Endothelial cell of umbilical vein (primary cell): ENCODE measurements at regions not wholly inside any gene's neighbourhood (a gene's known extent, or its start where the extent isn't known, plus 50 kb on each side); places are given as distances from the start of the nearest gene placed in this dataset.
A peak's percentile ranks its signal among the peaks of the same experiment; 100 is the strongest.
"Not testable (repeated sequence)": the region's sequence is repeated elsewhere in the genome, so short reads cannot be mapped to it uniquely, and the experiment has no call there.

Experiments
- BruUV-seq: library from RNA; stranded (reverse); fragments of 400-500 nt; replicated peaks from 2 replicates; lab custom pipeline; 2021; lab: Mats Ljungman, UMichigan
- CTCF ChIA-PET: fragments of 300-600, 350-600 bp; sonication (Branson Sonifier 250); formaldehyde crosslinking; loops from one replicate; lab custom pipeline; 2021; ENCODE audit warnings: antibody characterized with exemption, inconsistent platforms; lab: Charles Lee
- POLR2A ChIA-PET: fragments of 300-600, 350-600 bp; sonication (Branson Sonifier 250); formaldehyde crosslinking; loops from one replicate; lab custom pipeline; 2021; ENCODE audit warnings: antibody characterized with exemption, inconsistent platforms; lab: Charles Lee
- DNase-seq: peaks from one replicate; pipeline ENCODE4 v3.0.0-alpha.2; 2011; ENCODE audit warnings: low read depth, low spot score
- FAIRE-seq: peaks from 2 replicates; lab custom pipeline; 2011; peaks lifted over from hg19 to GRCh38; lab: Jason Lieb, UNC
- H2AFZ ChIP-seq: 2 replicates; pipeline ENCODE4 v1.6.0; 2012; ENCODE audit warnings: low read depth, low read length, control low read depth, inconsistent platforms
- H3K27ac ChIP-seq: 2 replicates; pipeline ENCODE4 v1.5.1; 2011; ENCODE audit warnings: low read depth, mild to moderate bottlenecking, control low read depth, low read length, moderate library complexity; ENCODE audit not compliant: insufficient read depth
- H3K27me3 ChIP-seq, 2 experiments: 2 replicates each; pipeline versions ENCODE4 v1.6.0 to v1.6.1; 2011; ENCODE audit warnings: low read length in 2 of 2, mixed read lengths in 1 of 2; ENCODE audit not compliant: control insufficient read depth in 2 of 2, insufficient read depth in 2 of 2
- H3K36me3 ChIP-seq, 2 experiments: 2 replicates in 1 of 2; 3 replicates in 1 of 2; pipeline ENCODE4 v1.5.1; 2011; ENCODE audit warnings: low read length in 2 of 2, mild to moderate bottlenecking in 1 of 2, moderate library complexity in 1 of 2; ENCODE audit not compliant: control insufficient read depth in 2 of 2, insufficient read depth in 2 of 2; ENCODE audit errors: extremely low read depth in 1 of 2
- H3K4me1 ChIP-seq: 3 replicates; pipeline ENCODE4 v1.5.1; 2011; ENCODE audit warnings: mild to moderate bottlenecking, low read length; ENCODE audit not compliant: control insufficient read depth, insufficient read depth; ENCODE audit errors: extremely low read depth
- H3K4me2 ChIP-seq: 2 replicates; pipeline ENCODE4 v1.6.1; 2011; ENCODE audit warnings: low read length, control low read depth, mixed read lengths; ENCODE audit not compliant: insufficient read depth
- H3K4me3 ChIP-seq, 3 experiments: fragments of 200-600 bp in 1 of 3; sonication (generic), shearing (Covaris generic) in 1 of 3; replicated peaks in 1 of 3; 2 replicates each; pipeline ENCODE4 v1.5.1; 2011 to 2016; ENCODE audit warnings: control low read depth in 3 of 3, low read length in 3 of 3, mild to moderate bottlenecking in 2 of 3, inconsistent platforms in 1 of 3, low read depth in 1 of 3, moderate library complexity in 1 of 3; ENCODE audit not compliant: insufficient read depth in 1 of 3
- H3K79me2 ChIP-seq: 2 replicates; pipeline ENCODE4 v1.6.0; 2012; ENCODE audit warnings: low read length, inconsistent platforms; ENCODE audit not compliant: control insufficient read depth, insufficient read depth
- H3K9ac ChIP-seq: replicated peaks from 2 replicates; pipeline ENCODE3; 2011; ENCODE audit warnings: low read length, control low read depth; ENCODE audit not compliant: insufficient read depth; ENCODE audit errors: extremely low read depth
- H3K9me1 ChIP-seq: replicated peaks from 3 replicates; pipeline ENCODE4 v1.6.0; 2011; ENCODE audit warnings: mild to moderate bottlenecking, low read length; ENCODE audit not compliant: control insufficient read depth, insufficient read depth; ENCODE audit errors: extremely low read depth
- H3K9me3 ChIP-seq: replicated peaks from 2 replicates; pipeline ENCODE4 v1.5.1; 2012; ENCODE audit warnings: low read length, inconsistent platforms; ENCODE audit not compliant: control insufficient read depth, insufficient read depth
- H4K20me1 ChIP-seq: replicated peaks from 2 replicates; pipeline ENCODE3; 2011; ENCODE audit warnings: mild to moderate bottlenecking, low read length; ENCODE audit not compliant: control insufficient read depth, insufficient read depth; ENCODE audit errors: extremely low read depth
- EZH2 ChIP-seq: IDR thresholded peaks from 2 replicates; pipeline ENCODE4 v1.6.1; 2012; ENCODE audit warnings: borderline replicate concordance, low read depth, mild to moderate bottlenecking, moderate library complexity, low read length, inconsistent platforms; ENCODE audit not compliant: severe bottlenecking
- FOS ChIP-seq: IDR thresholded peaks from 2 replicates; pipeline ENCODE4 v1.6.1; 2011; ENCODE audit warnings: mild to moderate bottlenecking, low read length, moderate library complexity, borderline replicate concordance; ENCODE audit not compliant: insufficient read depth
- GATA2 ChIP-seq: IDR thresholded peaks from 2 replicates; pipeline ENCODE4 v1.7.0; 2011; ENCODE audit warnings: low read depth, mild to moderate bottlenecking, moderate library complexity, mixed read lengths, low read length; ENCODE audit not compliant: insufficient read length, insufficient read depth
- JUN ChIP-seq: IDR thresholded peaks from 2 replicates; pipeline ENCODE4 v1.6.1; 2011; ENCODE audit warnings: borderline replicate concordance, low read depth; ENCODE audit not compliant: insufficient read length, insufficient read depth
- MAX ChIP-seq: IDR thresholded peaks from 2 replicates; pipeline ENCODE4 v1.6.1; 2011; ENCODE audit not compliant: insufficient read depth, insufficient read length
- MYC ChIP-seq: IDR thresholded peaks from one replicate; pipeline ENCODE4 v1.6.1; 2011; ENCODE audit warnings: mild to moderate bottlenecking, low read depth, low read length
- POLR2A ChIP-seq: IDR thresholded peaks from 2 replicates; pipeline ENCODE4 v1.6.1; 2012; ENCODE audit warnings: low read depth, mild to moderate bottlenecking, control low read depth, low read length
- POLR2AphosphoS5 ChIP-seq: IDR thresholded peaks from 2 replicates; pipeline ENCODE4 v1.6.1; 2012; ENCODE audit warnings: low read depth, mild to moderate bottlenecking, control low read depth, low read length, moderate library complexity; ENCODE audit not compliant: insufficient read depth
- dilution Hi-C: fragments of 300-500 bp; cut with MboI; formaldehyde crosslinking; loops from one replicate; pipeline ENCODE4 v1.15.0; 2019; ENCODE audit warnings: low sequenced_read_pairs; ENCODE audit not compliant: extremely low pct_ligation_motif_present
- intact Hi-C: fragments of 100-400 bp; cut with micrococcal nuclease; formaldehyde crosslinking; loops from one replicate; pipeline ENCODE4 v1.10.0; 2022

GRCh38 chr4:158090323-158090722 is 82.5 kb downstream of the GASK1B start:
- H3K27me3 ChIP-seq: no peaks in the 10 kb centered on the region
- H3K9ac ChIP-seq: no peak overlapping the region
- H3K9me1 ChIP-seq: no peaks in the 10 kb centered on the region
- FAIRE-seq: no peak
- no peaks in the 10 kb centered on the region for H4K20me1 ChIP-seq
- no peak overlapping the region for H3K4me2 ChIP-seq
- intact Hi-C loops (no loop called here), dilution Hi-C loops (no loop called here)
- ChIA-PET POLR2A (no interaction called here), CTCF (interaction anchor here (0.9 kb wide), 1 partner anchor 80 kb away, joined by 3 read pairs; no protein-coding TSS in a partner anchor)
- H3K4me3 ChIP-seq: no peak overlapping the region
- no peak for TF ChIP-seq JUN
- TF ChIP-seq GATA2: no peak
- TF ChIP-seq POLR2A: no peak
- TF ChIP-seq EZH2: no peak
- TF ChIP-seq MYC: no peak
- TF ChIP-seq MAX: no peak
- no peak for TF ChIP-seq POLR2AphosphoS5
- TF ChIP-seq FOS: no peak
- H3K9me3 ChIP-seq: no peaks in the 10 kb centered on the region
- H3K79me2 ChIP-seq: no peaks in the 10 kb centered on the region
- no peak overlapping the region for H3K27ac ChIP-seq
- H3K36me3 ChIP-seq: no peaks in the 10 kb centered on the region
- no peak overlapping the region for H2AFZ ChIP-seq
- H3K4me1 ChIP-seq: peaks cover 14% of the 10 kb centered on the region
- no TSS peak for BruUV-seq
- DNase-seq: peak; percentile 21

- H3K9me3 ChIP-seq, H2AFZ ChIP-seq, H3K4me3 ChIP-seq, DNase-seq, H4K20me1 ChIP-seq, H3K9me1 ChIP-seq, intact Hi-C loops, dilution Hi-C loops, H3K27me3 ChIP-seq, H3K36me3 ChIP-seq, H3K79me2 ChIP-seq, H3K4me2 ChIP-seq, H3K27ac ChIP-seq, POLR2A ChIA-PET, H3K4me1 ChIP-seq, BruUV-seq, FAIRE-seq, H3K9ac ChIP-seq: not testable (repeated sequence)
- CTCF ChIA-PET: interaction anchor here (0.9 kb wide), 1 partner anchor 81 kb away, joined by 3 read pairs; no protein-coding TSS in a partner anchor
These were observed 82.9 kb downstream of the GASK1B start for GRCh38 chr4:158089897-158090296.
